Ecto neural progenitor cell (in vitro differentiated cells): ENCODE measurements at regions not wholly inside any gene's neighbourhood (a gene's known extent, or its start where the extent isn't known, plus 50 kb on each side); places are given as distances from the start of the nearest gene placed in this dataset.
"Not testable (repeated sequence)": the region's sequence is repeated elsewhere in the genome, so short reads cannot be mapped to it uniquely, and the experiment has no call there.

Experiments used
- DNase-seq: peaks from one replicate; pipeline ENCODE4 v3.0.0-alpha.2; 2018; ENCODE audit warnings: low spot score

DNA sequence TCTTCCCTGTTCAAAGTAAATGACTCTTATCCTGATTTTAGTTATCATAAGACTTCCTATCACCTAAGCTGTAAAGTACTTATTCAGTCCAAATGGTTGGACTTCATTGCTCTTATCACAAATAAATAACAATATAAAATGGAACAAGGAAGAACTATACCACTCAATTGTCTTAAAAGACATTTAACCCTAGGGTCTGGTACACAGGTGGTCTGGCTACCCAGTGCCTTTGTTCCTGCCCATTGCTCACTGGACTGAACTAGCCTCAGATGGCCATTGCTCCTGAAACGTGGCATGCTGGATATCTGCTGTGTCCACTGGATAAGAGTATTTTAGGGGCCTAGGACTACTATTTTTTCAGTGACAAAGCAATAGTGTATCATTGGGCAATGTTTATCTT lies 574.3 kb upstream of the CA10 start:
- DNase-seq = no peak

- no peak for DNase-seq
Observed at GRCh38 chr17:52724578-52724977, 566.1 kb upstream of the CA10 start.

- DNase-seq = no peak
Observed at GRCh38 chr17:52721910-52722309, 563.4 kb upstream of the CA10 start.

GRCh38 chr17:52710363-52710901 lies 551.9 kb upstream of the CA10 start:
- DNase-seq = no peak

DNA sequence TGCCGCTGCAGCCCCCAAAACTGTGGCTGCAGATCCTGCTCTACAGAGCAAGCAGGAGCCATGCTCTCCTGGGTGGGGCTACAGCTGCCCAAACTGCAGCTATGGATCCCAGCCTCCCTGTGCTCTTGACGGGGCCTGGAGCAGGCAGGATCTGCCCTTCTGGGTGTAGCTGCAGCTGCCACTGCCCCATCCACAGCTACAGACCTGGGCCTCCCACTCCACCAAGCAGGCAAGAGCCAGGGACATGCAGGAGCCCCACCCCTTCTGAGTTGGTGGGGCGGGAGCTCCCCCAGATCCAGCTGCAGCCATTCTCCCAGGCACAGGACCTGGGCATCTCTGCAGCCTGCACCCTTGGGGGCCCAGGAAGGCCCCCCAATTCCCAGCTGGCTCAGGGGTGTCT lies 551.2 kb upstream of the CA10 start:
- DNase-seq = no peak

GRCh38 chr17:52696362-52696761 lies 537.8 kb upstream of the CA10 start:
- no peak for DNase-seq

DNA sequence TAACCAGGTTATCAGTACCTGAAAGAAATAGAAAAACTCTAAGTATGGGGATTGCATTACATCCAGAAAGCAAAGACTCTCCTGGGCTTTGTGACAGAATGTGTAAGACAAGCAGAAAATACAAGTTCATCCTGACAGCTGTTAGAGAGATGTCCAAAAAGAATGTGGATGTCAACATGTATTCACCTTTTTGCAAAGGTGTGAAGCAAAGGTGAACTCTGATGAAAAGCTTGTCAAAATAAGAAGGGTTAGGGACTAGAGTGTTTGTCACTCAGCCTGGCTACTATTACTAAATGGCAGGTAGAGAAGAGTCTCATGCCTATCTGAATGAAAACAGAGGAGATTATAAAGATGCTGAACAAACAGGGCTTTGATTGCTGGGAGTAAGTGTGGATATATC lies 527.6 kb upstream of the CA10 start:
- DNase-seq = no peak

DNA sequence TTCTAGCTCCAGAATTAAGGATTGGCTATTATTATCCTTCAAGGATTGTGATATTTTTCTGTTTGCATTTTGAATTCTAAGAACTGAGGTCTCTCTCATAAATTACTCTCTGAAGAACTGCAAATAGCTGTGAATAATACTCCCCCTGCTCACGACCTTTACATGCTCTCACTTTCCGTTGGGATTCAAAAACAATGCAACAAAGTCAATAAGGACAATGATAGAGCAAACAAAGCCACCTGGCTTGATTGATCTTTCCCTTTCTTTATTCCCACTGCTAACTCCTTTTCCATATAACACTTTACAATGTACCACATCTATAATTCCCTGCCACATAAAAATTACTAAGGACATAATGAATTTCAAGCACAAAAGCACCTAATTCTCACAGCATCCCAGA lies 523.0 kb upstream of the CA10 start:
- no peak for DNase-seq

- no peak for DNase-seq
Observed at GRCh38 chr17:52678211-52678610, 519.7 kb upstream of the CA10 start.

DNA sequence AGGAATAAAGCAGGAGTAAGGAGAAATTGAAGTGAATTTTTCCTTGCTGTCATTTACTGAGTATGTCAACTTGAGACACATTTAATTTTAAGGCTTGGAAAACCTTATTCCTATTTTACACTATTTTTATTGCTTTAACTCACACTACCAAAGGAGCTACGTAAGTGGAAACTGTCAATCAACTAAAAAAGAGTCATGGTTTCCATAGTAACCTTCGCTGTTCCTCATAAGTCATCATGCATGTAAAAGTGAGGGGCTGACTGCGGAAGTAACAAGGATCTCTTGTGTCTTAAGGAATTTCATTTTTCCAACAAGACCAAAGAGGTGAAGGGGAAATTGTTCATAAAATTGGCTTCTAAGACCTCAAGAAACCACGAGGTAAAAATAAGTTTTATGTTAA lies 516.2 kb upstream of the CA10 start:
- DNase-seq = no peak

GRCh38 chr17:52673791-52674190 lies 515.3 kb upstream of the CA10 start:
- no peak for DNase-seq

- no peak for DNase-seq
Observed at GRCh38 chr17:52666264-52666663, 507.8 kb upstream of the CA10 start.

- no peak for DNase-seq
Observed at GRCh38 chr17:52660692-52661091, 502.2 kb upstream of the CA10 start.

- DNase-seq = no peak
Observed at GRCh38 chr17:52653014-52653413, 494.5 kb upstream of the CA10 start.

- DNase-seq = no peak
Observed at GRCh38 chr17:52648995-52649394, 490.5 kb upstream of the CA10 start.

DNA sequence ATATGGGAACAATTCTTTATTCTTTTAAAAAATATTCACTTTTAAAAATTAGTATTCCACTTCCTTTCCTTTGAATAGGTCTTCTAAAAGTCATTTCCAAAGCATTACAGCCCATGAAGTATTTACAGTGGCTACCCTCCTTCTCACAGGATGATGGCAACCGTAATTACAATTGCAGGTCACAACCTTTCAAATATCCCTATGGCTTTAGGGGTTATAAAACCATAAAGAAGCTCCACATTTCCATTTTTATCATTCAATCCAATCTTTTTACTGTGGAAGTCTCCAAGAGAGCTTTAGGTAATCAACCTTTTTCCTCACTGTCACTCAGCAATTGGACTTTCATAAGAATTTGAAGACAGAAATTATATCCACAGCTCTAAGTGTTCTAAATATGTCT lies 488.9 kb upstream of the CA10 start:
- no peak for DNase-seq

DNA sequence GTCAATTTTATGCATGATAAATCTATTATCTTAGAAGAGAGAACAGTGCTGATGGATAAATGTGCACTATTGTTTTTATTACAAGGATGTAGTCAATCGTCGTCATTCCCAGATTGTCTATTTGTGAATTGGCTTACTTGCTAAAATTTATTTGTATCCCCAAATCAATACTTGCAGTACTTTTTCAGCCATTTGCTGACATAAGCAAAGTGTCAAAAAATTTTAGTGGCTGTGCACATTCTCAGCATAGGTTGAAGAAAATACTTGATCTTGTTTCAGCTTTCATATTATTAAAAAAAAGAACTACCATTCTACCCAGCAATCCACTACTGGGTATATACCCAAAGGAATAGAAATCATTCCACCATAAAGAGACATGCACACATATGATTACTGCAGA lies 477.9 kb upstream of the CA10 start:
- no peak for DNase-seq

DNA sequence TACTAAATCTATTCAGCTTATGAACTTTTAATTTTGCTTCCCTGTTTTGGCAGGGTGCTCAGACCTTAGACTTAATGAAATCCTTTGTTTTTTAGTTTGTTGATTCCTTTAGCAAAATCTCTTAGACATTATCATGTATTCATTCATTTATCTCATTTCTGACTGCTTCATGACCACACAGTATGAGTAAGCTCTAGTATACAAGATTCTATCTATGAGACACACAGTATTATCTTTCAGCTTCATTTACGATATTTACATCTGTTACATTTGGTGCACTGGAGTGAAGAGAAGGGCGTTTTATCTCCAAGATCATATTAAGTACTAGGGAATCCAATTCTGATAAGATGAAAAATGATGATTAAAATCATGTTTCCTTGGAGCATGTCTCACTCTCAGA lies 448.1 kb upstream of the CA10 start:
- no peak for DNase-seq

DNA sequence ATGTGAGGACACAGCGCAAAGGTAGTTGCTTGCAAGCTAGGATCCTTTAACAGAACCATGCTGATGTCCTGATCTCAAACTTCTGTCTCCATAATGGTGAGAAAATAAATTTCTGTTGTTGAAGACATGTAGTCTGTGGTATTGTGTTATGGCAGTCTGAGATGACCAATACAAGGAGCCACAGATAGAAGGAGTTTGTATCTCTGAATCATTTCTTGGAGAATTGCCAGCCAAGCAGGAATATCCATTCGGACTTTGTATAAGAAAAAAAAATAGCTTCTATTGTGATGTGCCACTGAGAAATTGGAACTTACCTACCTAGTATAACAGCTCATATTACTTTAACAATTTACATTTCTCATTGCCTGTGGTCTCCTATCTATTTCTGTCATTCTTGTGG lies 447.6 kb upstream of the CA10 start:
- DNase-seq = no peak

DNA sequence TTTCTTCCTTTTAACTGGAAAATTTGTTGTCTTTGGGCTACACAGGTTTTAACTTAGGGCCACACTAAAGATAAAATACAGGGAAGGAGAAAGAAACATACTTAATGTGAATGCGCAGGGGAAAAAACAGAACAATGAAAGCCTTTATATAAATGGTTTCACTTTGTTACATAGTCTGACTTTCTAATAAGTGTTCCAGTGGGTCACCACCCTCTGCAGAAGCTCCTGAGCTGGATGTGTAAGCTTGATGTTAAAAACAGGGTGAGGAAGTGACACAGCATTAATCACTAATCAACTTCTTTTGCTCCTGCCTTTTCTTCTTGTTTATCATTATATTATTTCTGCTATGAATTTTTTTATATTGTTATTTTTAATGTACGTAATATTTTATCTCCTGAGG lies 445.6 kb upstream of the CA10 start:
- DNase-seq = no peak

DNA sequence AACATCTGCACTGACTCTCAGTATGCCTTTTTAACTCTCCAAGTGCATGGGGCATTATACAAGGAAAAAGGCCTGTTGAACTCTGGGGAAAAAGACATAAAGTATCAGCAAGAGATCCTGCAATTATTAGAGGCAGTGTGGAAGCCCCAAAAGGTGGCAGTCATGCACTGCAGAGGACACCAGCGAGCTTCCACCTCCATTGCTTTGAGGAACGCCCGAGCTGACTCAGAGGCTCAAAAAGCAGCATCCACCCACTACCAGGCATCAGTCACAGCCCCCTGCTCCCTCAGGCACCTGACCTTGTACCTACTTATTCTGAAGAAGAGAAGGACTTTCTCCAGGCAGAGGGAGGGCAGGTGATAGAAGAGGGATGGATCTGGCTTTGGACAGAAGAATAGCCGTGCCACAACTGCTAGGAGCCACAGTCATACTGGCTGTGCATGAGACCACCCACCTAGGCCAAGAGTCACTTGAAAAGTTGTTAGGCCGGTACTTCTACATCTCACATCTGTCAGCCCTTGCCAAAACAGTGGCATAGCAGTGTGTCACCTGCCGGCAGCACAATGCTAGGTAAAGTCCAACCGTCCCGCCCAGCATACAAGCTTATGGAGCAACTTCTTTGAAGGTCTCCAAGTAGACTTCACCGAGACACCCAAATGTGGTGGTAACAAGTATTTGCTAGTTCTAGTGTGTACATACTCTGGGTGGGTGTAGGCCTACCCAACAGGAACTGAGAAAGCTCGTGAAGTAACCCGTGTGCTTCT lies 439.1 kb upstream of the CA10 start:
- DNase-seq = not testable (repeated sequence)

DNA sequence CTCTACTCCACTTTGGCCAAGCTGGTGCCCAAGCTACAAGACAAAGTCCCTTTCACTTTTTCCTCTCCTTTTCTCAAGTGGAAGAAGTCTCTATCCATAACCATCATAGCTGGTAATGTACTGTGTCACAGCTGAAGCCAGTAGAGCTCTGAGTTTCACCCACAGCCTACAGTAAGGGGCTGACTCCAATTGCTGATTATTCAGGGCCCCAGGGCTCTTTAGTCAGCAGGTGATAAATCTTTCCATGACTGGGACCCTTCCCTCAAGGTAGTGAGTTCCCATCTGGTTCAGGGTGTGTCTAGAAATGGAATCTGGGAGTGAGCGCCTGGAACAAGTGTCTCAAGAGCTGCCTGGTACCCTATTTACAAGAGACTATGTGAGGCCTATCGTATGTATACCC lies 436.0 kb upstream of the CA10 start:
- DNase-seq = no peak

DNA sequence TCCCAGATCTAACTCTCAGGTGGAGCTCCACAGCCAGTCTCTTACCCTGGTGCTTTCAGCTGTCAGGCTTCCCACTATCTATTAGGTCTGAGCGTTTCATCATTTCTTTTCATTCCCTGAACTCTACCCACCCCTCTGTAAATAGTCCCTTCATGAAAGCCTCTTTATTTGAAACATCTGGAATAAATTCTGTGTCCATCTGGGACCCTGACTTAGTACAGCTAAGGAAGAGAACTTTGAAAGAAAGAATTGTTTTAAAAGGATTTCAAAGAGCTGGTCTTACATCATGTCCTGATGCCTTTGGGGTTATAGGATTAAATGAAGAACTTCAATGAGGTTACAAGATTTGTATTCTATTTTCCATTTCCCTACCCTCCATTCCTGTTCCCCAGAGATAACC lies 388.5 kb upstream of the CA10 start:
- DNase-seq = no peak

DNA sequence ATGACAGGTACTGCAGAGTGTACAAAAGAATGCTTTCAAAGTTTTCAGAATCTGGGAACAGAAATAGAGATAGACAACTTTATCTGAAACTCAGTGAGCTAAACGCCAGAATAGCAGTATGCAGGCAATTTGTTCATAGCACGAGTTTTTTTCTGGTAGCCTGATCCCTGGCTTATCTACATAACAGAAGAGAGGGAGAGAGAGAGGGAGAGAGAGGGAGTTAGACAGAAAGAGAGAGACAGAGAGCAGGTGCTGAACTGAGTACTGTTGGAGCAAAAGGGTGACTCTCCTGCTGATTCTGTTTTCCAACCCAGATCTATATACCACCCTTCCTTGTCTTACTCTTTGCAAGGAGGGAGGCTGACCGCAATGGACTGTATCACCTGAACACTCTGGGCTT lies 388.0 kb upstream of the CA10 start:
- no peak for DNase-seq
